Neutrophil (primary cell): ENCODE measurements at regions not wholly inside any gene's neighbourhood (a gene's known extent, or its start where the extent isn't known, plus 50 kb on each side); places are given as distances from the start of the nearest gene placed in this dataset.

Experiments
- H3K27ac ChIP-seq: fragments of 200-600 bp; sonication (generic); 2 replicates; pipeline ENCODE4 v1.5.1; 2016; ENCODE audit warnings: mild to moderate bottlenecking, moderate library complexity
- H3K27me3 ChIP-seq: fragments of 200-600 bp; sonication (generic); 2 replicates; pipeline ENCODE4 v1.6.0; 2016; ENCODE audit warnings: mild to moderate bottlenecking
- H3K36me3 ChIP-seq: fragments of 200-600 bp; sonication (generic); 2 replicates; pipeline ENCODE4 v1.5.1; 2017
- H3K4me1 ChIP-seq, 2 experiments: fragments of 200-600 bp in 1 of 2; sonication (generic) in 1 of 2; 1 replicate in 1 of 2; 2 replicates in 1 of 2; pipeline versions ENCODE4 v1.5.1 to v1.6.1; 2013 to 2016; ENCODE audit warnings: low read depth in 1 of 2, low read length in 1 of 2, mild to moderate bottlenecking in 1 of 2, moderate library complexity in 1 of 2; ENCODE audit not compliant: control insufficient read depth in 1 of 2, insufficient read depth in 1 of 2
- H3K4me3 ChIP-seq, 2 experiments: fragments of 200-600 bp in 1 of 2; sonication (generic) in 1 of 2; 1 replicate in 1 of 2; 2 replicates in 1 of 2; pipeline ENCODE4 v1.5.1; 2013 to 2016; ENCODE audit warnings: low read depth in 1 of 2, low read length in 1 of 2, mild to moderate bottlenecking in 1 of 2, moderate library complexity in 1 of 2
- H3K9me3 ChIP-seq: fragments of 200-600 bp; sonication (generic); 2 replicates; pipeline ENCODE4 v1.5.1; 2016
- CTCF ChIP-seq: fragments of 200-600 bp; sonication (generic); IDR thresholded peaks from 2 replicates; pipeline ENCODE4 v1.5.1; 2016; ENCODE audit warnings: antibody characterized with exemption

GRCh38 chr5:2562036-2562435 is 189.4 kb downstream of the IRX2 start:
- H3K9me3 ChIP-seq = no peaks in the 10 kb centered on the region

GRCh38 chr5:2560435-2560834 is 191.0 kb downstream of the IRX2 start:
- H3K4me1 ChIP-seq = no peaks in the 10 kb centered on the region
- H3K36me3 ChIP-seq = no peaks in the 10 kb centered on the region
- no peak overlapping the region for H3K27ac ChIP-seq
- no peaks in the 10 kb centered on the region for H3K9me3 ChIP-seq
- TF ChIP-seq CTCF = no peak
- no peaks in the 10 kb centered on the region for H3K27me3 ChIP-seq
- no peak overlapping the region for H3K4me3 ChIP-seq

More at GRCh38 chr5:2562036-2562435, 189.4 kb downstream of the IRX2 start:
- no peak for TF ChIP-seq CTCF
- Histone ChIP-seq H3K4me1 (no peaks in the 10 kb centered on the region), H3K27me3 (no peaks in the 10 kb centered on the region), H3K4me3 (no peak overlapping the region), H3K27ac (no peak overlapping the region), H3K36me3 (no peaks in the 10 kb centered on the region)

- H3K36me3 ChIP-seq = no peaks in the 10 kb centered on the region
- no peaks in the 10 kb centered on the region for H3K4me1 ChIP-seq
- no peak for TF ChIP-seq CTCF
- H3K4me3 ChIP-seq = no peak overlapping the region
- no peaks in the 10 kb centered on the region for H3K9me3 ChIP-seq
- no peak overlapping the region for H3K27ac ChIP-seq
- no peaks in the 10 kb centered on the region for H3K27me3 ChIP-seq
Observed at GRCh38 chr5:2557435-2557834, 194.0 kb downstream of the IRX2 start.

GRCh38 chr5:2556375-2556966 is 195.0 kb downstream of the IRX2 start:
- no peak for TF ChIP-seq CTCF
- no peaks in the 10 kb centered on the region for H3K9me3 ChIP-seq
- H3K27me3 ChIP-seq = no peaks in the 10 kb centered on the region
- H3K4me3 ChIP-seq = no peak overlapping the region
- H3K36me3 ChIP-seq = no peaks in the 10 kb centered on the region
- H3K27ac ChIP-seq = no peak overlapping the region
- H3K4me1 ChIP-seq = no peaks in the 10 kb centered on the region

- Histone ChIP-seq H3K4me3 (no peak overlapping the region), H3K27me3 (no peaks in the 10 kb centered on the region), H3K9me3 (no peaks in the 10 kb centered on the region), H3K4me1 (no peaks in the 10 kb centered on the region), H3K36me3 (no peaks in the 10 kb centered on the region), H3K27ac (no peak overlapping the region)
- no peak for TF ChIP-seq CTCF
Observed at GRCh38 chr5:2553611-2554010, 197.9 kb downstream of the IRX2 start.

GRCh38 chr5:2550509-2550908 is 201.0 kb downstream of the IRX2 start:
- H3K4me3 ChIP-seq = no peak overlapping the region
- no peaks in the 10 kb centered on the region for H3K27me3 ChIP-seq
- H3K36me3 ChIP-seq = no peaks in the 10 kb centered on the region
- no peak overlapping the region for H3K27ac ChIP-seq
- H3K4me1 ChIP-seq = no peaks in the 10 kb centered on the region
- H3K9me3 ChIP-seq = no peaks in the 10 kb centered on the region
- no peak for TF ChIP-seq CTCF
